HEK293 (cell line): ENCODE measurements at regions not wholly inside any gene's neighbourhood (a gene's known extent, or its start where the extent isn't known, plus 50 kb on each side); places are given as distances from the start of the nearest gene placed in this dataset.

ENCODE experiments used
- CTCF ChIA-PET: fragments of 350-600 bp; formaldehyde crosslinking; extraction: SDS; loops from one replicate; lab custom pipeline; 2021; ENCODE audit warnings: antibody characterized with exemption; lab: Yijun Ruan, JAX
- POLR2A ChIA-PET: fragments of 300-600 bp; formaldehyde crosslinking; extraction: SDS; loops from one replicate; lab custom pipeline; 2020; ENCODE audit warnings: antibody characterized with exemption, inconsistent platforms; lab: Yijun Ruan, JAX
- H3K27ac ChIP-seq: fragments of 200-500 bp; sonication (Bioruptor generic); 2 replicates; pipeline ENCODE4 v1.5.1; 2014; ENCODE audit warnings: low read depth, low read length, control low read depth, inconsistent platforms; ENCODE audit errors: extremely low read depth
- H3K36me3 ChIP-seq, 2 experiments: fragments of 200-500 bp in 1 of 2; sonication (Bioruptor generic) in 1 of 2; 1 replicate in 1 of 2; 2 replicates in 1 of 2; pipeline ENCODE4 v1.5.1; 2014 to 2017; ENCODE audit warnings: inconsistent platforms in 2 of 2, low read length in 2 of 2; ENCODE audit not compliant: control insufficient read depth in 2 of 2, insufficient read depth in 1 of 2
- H3K4me1 ChIP-seq: fragments of 200-500 bp; sonication (Bioruptor generic); 2 replicates; pipeline ENCODE4 v1.5.1; 2014; ENCODE audit warnings: mild to moderate bottlenecking, low read length, inconsistent platforms; ENCODE audit not compliant: control insufficient read depth, insufficient read depth
- H3K4me3 ChIP-seq: 2 replicates; pipeline ENCODE4 v1.5.1; 2011; ENCODE audit warnings: low read depth, mild to moderate bottlenecking, control low read depth, low read length, moderate library complexity
- H3K9me3 ChIP-seq: fragments of 200-500 bp; sonication (Bioruptor generic); 2 replicates; pipeline ENCODE4 v1.5.1; 2014; ENCODE audit warnings: low read depth, low read length, inconsistent platforms; ENCODE audit not compliant: control insufficient read depth, insufficient read depth
- GLI2 ChIP-seq: fragments of 450-650 bp; formaldehyde crosslinking; IDR thresholded peaks from 2 replicates; pipeline ENCODE4; 2017; ENCODE audit warnings: missing biosample characterization, missing genetic modification characterization, low read depth, borderline replicate concordance
- HOXA7 ChIP-seq: sonication (generic); formaldehyde crosslinking; IDR thresholded peaks from 2 replicates; pipeline ENCODE4 v1.8.1; 2022; ENCODE audit warnings: missing genetic modification reagents, borderline replicate concordance
- INSM2 ChIP-seq: fragments of 450-650 bp; formaldehyde crosslinking; IDR thresholded peaks from 2 replicates; pipeline ENCODE4 v1.5.1; 2016; ENCODE audit warnings: missing biosample characterization, missing genetic modification characterization
- KLF10 ChIP-seq: fragments of 450-650 bp; IDR thresholded peaks from 2 replicates; pipeline ENCODE4 v1.5.1; 2018; ENCODE audit warnings: missing biosample characterization, mild to moderate bottlenecking, missing genetic modification characterization
- MYNN ChIP-seq: fragments of 450-650 bp; formaldehyde crosslinking; IDR thresholded peaks from 2 replicates; pipeline ENCODE4 v1.5.1; 2016; ENCODE audit warnings: missing biosample characterization, missing genetic modification characterization, borderline replicate concordance
- RBAK ChIP-seq: fragments of 450-650 bp; formaldehyde crosslinking; IDR thresholded peaks from 2 replicates; pipeline ENCODE4 v1.5.1; 2016; ENCODE audit warnings: missing biosample characterization, missing genetic modification characterization
- TRIM28 ChIP-seq: IDR thresholded peaks from 2 replicates; pipeline ENCODE4 v1.6.1; 2011; ENCODE audit warnings: low read length, control low read depth, borderline replicate concordance
- ZBTB21 ChIP-seq: fragments of 450-650 bp; formaldehyde crosslinking; IDR thresholded peaks from 2 replicates; pipeline ENCODE4 v1.5.1; 2017; ENCODE audit warnings: missing biosample characterization, missing genetic modification characterization
- ZFP37 ChIP-seq: fragments of 450-650 bp; formaldehyde crosslinking; IDR thresholded peaks from 2 replicates; pipeline ENCODE4 v1.5.1; 2016; ENCODE audit warnings: missing biosample characterization, missing genetic modification characterization
- ZFP69B ChIP-seq: fragments of 450-650 bp; formaldehyde crosslinking; IDR thresholded peaks from 2 replicates; pipeline ENCODE4 v1.5.1; 2016; ENCODE audit warnings: missing biosample characterization, missing genetic modification characterization
- ZNF112 ChIP-seq: fragments of 450-650 bp; formaldehyde crosslinking; IDR thresholded peaks from 2 replicates; pipeline ENCODE4 v1.5.0; 2017; ENCODE audit warnings: missing biosample characterization, missing genetic modification characterization
- ZNF140 ChIP-seq: fragments of 450-650 bp; formaldehyde crosslinking; IDR thresholded peaks from 2 replicates; pipeline ENCODE4 v1.5.1; 2016; ENCODE audit warnings: missing biosample characterization, missing genetic modification characterization
- ZNF157 ChIP-seq: fragments of 450-650 bp; formaldehyde crosslinking; IDR thresholded peaks from 2 replicates; pipeline ENCODE4 v1.5.1; 2016; ENCODE audit warnings: missing biosample characterization, missing genetic modification characterization
- ZNF211 ChIP-seq: fragments of 450-650 bp; formaldehyde crosslinking; IDR thresholded peaks from 2 replicates; pipeline ENCODE4 v1.5.1; 2016; ENCODE audit warnings: low read depth, missing biosample characterization, missing genetic modification characterization
- ZNF366 ChIP-seq: fragments of 450-650 bp; formaldehyde crosslinking; conservative IDR thresholded peaks from 2 replicates; pipeline ENCODE4 v1.5.1; 2016; ENCODE audit warnings: missing biosample characterization, missing genetic modification characterization
- ZNF423 ChIP-seq: fragments of 450-650 bp; formaldehyde crosslinking; IDR thresholded peaks from 2 replicates; pipeline ENCODE4 v1.5.1; 2016; ENCODE audit warnings: missing biosample characterization, missing genetic modification characterization
- ZNF514 ChIP-seq: fragments of 450-650 bp; formaldehyde crosslinking; IDR thresholded peaks from 2 replicates; pipeline ENCODE4 v1.5.1; 2016; ENCODE audit warnings: missing biosample characterization, missing genetic modification characterization
- ZNF571 ChIP-seq: fragments of 450-650 bp; formaldehyde crosslinking; IDR thresholded peaks from 2 replicates; pipeline ENCODE4 v1.5.0; 2017; ENCODE audit warnings: missing biosample characterization, missing genetic modification characterization
- ZNF580 ChIP-seq: fragments of 450-650 bp; formaldehyde crosslinking; IDR thresholded peaks from 2 replicates; pipeline ENCODE4 v1.5.1; 2016; ENCODE audit warnings: missing biosample characterization, missing genetic modification characterization
- ZNF596 ChIP-seq: fragments of 450-650 bp; IDR thresholded peaks from 2 replicates; pipeline ENCODE4 v1.5.0; 2018; ENCODE audit warnings: missing biosample characterization, mild to moderate bottlenecking, missing genetic modification characterization, moderate library complexity
- ZNF610 ChIP-seq: fragments of 450-650 bp; formaldehyde crosslinking; IDR thresholded peaks from 2 replicates; pipeline ENCODE4 v1.5.1; 2016; ENCODE audit warnings: missing biosample characterization, missing genetic modification characterization, borderline replicate concordance
- ZNF660 ChIP-seq: fragments of 450-650 bp; IDR thresholded peaks from 2 replicates; pipeline ENCODE4 v1.5.1; 2018; ENCODE audit warnings: missing biosample characterization, mild to moderate bottlenecking, missing genetic modification characterization
- ZNF830 ChIP-seq: fragments of 450-650 bp; IDR thresholded peaks from 2 replicates; pipeline ENCODE4 v1.5.0; 2018; ENCODE audit warnings: missing biosample characterization, missing genetic modification characterization, low read depth, mild to moderate bottlenecking, moderate library complexity
- ZSCAN18 ChIP-seq: fragments of 450-650 bp; formaldehyde crosslinking; IDR thresholded peaks from 2 replicates; pipeline ENCODE4 v1.5.1; 2016; ENCODE audit warnings: missing biosample characterization, missing genetic modification characterization
- TF ChIP-seq, protein P1 (sequence below): fragments of 450-650 bp; formaldehyde crosslinking; IDR thresholded peaks from 2 replicates; pipeline ENCODE4 v1.5.1; 2016; ENCODE audit warnings: missing biosample characterization, missing genetic modification characterization
- TF ChIP-seq, protein P2 (sequence below): fragments of 450-650 bp; formaldehyde crosslinking; IDR thresholded peaks from 2 replicates; pipeline ENCODE4; 2016; ENCODE audit warnings: missing biosample characterization, missing genetic modification characterization

DNA sequence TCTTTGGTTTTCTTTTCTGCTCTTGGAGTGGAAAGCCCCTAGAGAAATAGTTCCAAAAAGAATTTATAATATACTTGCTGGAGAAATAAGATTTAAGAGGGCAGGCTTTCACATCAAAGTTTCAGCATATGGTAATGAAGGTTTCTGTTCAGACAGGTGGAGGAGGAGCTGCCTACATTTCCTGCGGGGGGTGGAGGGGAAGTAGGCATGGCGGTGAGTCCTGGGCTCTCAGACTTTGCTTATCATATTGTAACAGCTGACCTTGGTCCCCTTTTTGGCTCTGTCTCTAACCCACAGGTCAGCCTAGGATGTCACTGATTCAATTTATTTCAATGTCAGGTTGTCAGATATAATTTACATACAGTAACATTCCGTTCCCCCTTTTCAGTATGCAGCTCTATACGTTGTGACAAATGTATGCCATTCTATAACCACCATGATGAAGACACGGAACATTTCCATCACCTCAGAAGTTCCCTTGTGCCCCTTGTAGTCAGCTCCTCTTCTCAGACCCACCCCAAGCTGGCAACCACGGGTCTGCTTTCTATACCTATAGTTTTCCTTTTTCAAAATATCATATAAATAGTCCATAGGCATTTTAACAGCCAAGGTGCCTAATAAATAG is 77.6 kb upstream of the GGTLC1 start (continued):
- no peak for TF ChIP-seq INSM2 (tag by site-specific recombination)
- no peak for TF ChIP-seq ZBTB21 (tag by site-specific recombination)
- TF ChIP-seq ZFP69B (tag by site-specific recombination), result no peak
- TF ChIP-seq MYNN (tag by site-specific recombination), result no peak
- TF ChIP-seq ZNF140 (tag by site-specific recombination), result no peak
- TF ChIP-seq HOXA7 (CRISPR knock-in tag), result no peak

DNA sequence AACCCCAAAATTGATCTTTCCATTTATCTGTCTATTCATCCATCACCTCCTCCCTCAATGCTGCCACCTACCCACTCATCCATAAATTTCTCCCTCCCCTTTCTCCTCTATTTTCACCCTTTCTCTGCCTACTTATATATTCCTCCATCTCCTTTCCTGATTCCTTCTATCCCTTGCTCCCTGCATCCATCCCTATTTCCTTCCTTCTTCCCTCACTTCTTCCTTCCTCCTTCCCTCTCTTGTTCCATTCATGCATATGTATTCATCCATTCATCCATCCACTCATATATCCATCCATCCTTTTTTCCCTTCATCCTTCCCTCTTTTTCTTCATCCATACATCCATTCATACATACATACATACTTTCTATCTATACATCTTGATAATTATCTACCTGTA is 76.3 kb upstream of the GGTLC1 start:
- Histone ChIP-seq H3K36me3 (no peaks in the 10 kb centered on the region), H3K4me3 (no peak overlapping the region), H3K9me3 (no peaks in the 10 kb centered on the region), H3K27ac (no peak overlapping the region), H3K4me1 (no peaks in the 10 kb centered on the region)
- TF ChIP-seq KLF10 (tag by site-specific recombination), result no peak
- peak; percentile 76 for TF ChIP-seq ZNF366 (tag by site-specific recombination)
- no peak for TF ChIP-seq ZNF157 (tag by site-specific recombination)
- CTCF ChIA-PET, result interaction anchor here (0.7 kb wide), 1 partner anchor 86 kb away, joined by 3 read pairs; no protein-coding TSS in a partner anchor
- POLR2A ChIA-PET, result no interaction called here

DNA sequence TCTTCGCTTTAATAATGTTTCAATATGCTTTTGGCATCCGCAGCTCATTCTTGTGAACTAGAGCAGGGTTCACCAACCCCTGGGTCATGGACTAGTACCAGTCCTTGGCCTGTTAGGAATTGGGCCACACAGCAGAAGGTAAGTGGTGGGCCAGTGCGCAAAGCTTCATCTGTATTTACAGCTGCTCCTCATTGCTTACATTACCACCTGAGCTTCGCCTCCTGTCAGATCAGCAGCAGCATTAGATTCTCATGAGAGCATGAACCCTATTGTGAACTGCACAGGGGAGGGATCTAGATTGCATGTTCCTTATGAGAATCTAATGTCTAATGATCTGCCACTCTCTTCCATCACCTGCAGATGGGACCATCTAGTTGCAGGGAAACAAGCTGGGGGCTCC is 75.5 kb upstream of the GGTLC1 start:
- POLR2A ChIA-PET, result no interaction called here
- Histone ChIP-seq H3K27ac (no peak overlapping the region), H3K9me3 (no peaks in the 10 kb centered on the region), H3K4me3 (no peak overlapping the region), H3K4me1 (no peaks in the 10 kb centered on the region), H3K36me3 (no peaks in the 10 kb centered on the region)
- TF ChIP-seq ZNF596 (no peak), ZNF610 (tag by site-specific recombination) (peak; percentile 94)
- TF ChIP-seq, all 188 proteins: peak for 1
- CTCF ChIA-PET, result no interaction called here

GRCh38 chr20:24063100-24063499 is 74.5 kb upstream of the GGTLC1 start:
- ChIA-PET POLR2A (no interaction called here), CTCF (no interaction called here)
- H3K4me3 ChIP-seq, result no peak overlapping the region

More at GRCh38 chr20:24063100-24063499, 74.5 kb upstream of the GGTLC1 start:
- TF ChIP-seq, protein P1, sequence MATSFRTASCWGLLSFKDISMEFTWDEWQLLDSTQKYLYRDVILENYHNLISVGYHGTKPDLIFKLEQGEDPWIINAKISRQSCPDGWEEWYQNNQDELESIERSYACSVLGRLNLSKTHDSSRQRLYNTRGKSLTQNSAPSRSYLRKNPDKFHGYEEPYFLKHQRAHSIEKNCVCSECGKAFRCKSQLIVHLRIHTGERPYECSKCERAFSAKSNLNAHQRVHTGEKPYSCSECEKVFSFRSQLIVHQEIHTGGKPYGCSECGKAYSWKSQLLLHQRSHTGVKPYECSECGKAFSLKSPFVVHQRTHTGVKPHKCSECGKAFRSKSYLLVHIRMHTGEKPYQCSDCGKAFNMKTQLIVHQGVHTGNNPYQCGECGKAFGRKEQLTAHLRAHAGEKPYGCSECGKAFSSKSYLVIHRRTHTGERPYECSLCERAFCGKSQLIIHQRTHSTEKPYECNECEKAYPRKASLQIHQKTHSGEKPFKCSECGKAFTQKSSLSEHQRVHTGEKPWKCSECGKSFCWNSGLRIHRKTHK (tag by site-specific recombination), result no peak
- TF ChIP-seq, protein P2, sequence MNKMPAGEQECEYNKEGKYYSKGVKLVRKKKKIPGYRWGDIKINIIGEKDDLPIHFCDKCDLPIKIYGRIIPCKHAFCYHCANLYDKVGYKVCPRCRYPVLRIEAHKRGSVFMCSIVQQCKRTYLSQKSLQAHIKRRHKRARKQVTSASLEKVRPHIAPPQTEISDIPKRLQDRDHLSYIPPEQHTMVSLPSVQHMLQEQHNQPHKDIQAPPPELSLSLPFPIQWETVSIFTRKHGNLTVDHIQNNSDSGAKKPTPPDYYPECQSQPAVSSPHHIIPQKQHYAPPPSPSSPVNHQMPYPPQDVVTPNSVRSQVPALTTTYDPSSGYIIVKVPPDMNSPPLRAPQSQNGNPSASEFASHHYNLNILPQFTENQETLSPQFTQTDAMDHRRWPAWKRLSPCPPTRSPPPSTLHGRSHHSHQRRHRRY, result no peak
- TF ChIP-seq ZSCAN18 (tag by site-specific recombination), result no peak
- no peak for TF ChIP-seq ZNF830 (tag by site-specific recombination)
- no peak for TF ChIP-seq ZNF211 (tag by site-specific recombination)
- TF ChIP-seq RBAK (tag by site-specific recombination), result no peak
- TF ChIP-seq ZNF366 (tag by site-specific recombination), result no peak
- TF ChIP-seq TRIM28, result no peak
- no peak for TF ChIP-seq ZNF571 (tag by site-specific recombination)
- no peak for TF ChIP-seq ZNF112 (tag by site-specific recombination)
- TF ChIP-seq ZNF514, result no peak
- TF ChIP-seq ZNF580 (tag by site-specific recombination), result no peak
- no peak for TF ChIP-seq ZNF423 (tag by site-specific recombination)
- TF ChIP-seq ZFP37 (tag by site-specific recombination), result no peak
- TF ChIP-seq GLI2 (tag by site-specific recombination), result no peak
- TF ChIP-seq ZNF660 (tag by site-specific recombination), result no peak
- TF ChIP-seq, all 188 proteins: peak for 0
- no peaks in the 10 kb centered on the region for H3K36me3 ChIP-seq
- H3K27ac ChIP-seq, result no peak overlapping the region
- no peaks in the 10 kb centered on the region for H3K9me3 ChIP-seq
- no peaks in the 10 kb centered on the region for H3K4me1 ChIP-seq
